SIG-M5 treated with dmso at 0.1 percent for 504 hours (cell line): ENCODE measurements at regions not wholly inside any gene's neighbourhood (a gene's known extent, or its start where the extent isn't known, plus 50 kb on each side); places are given as distances from the start of the nearest gene placed in this dataset.
"Not testable (repeated sequence)": the region's sequence is repeated elsewhere in the genome, so short reads cannot be mapped to it uniquely, and the experiment has no call there.

Experiments
- DNase-seq: peaks from one replicate; lab custom pipeline; 2025; ENCODE audit not compliant: unreplicated experiment; lab: John Stamatoyannopoulos, UW

- DNase-seq, result no peak
Observed at GRCh38 chr9:129547063-129547462, 73.8 kb downstream of the C9orf50 start.

GRCh38 chr9:129545876-129546275 is 75.0 kb downstream of the C9orf50 start:
- not testable (repeated sequence) for DNase-seq

GRCh38 chr9:129544761-129545160 is 76.1 kb downstream of the C9orf50 start:
- no peak for DNase-seq

GRCh38 chr9:129542741-129543140 is 78.2 kb downstream of the C9orf50 start:
- no peak for DNase-seq

- DNase-seq, result no peak
Observed at GRCh38 chr9:129541270-129541669, 79.6 kb downstream of the C9orf50 start.

GRCh38 chr9:129539446-129539845 is 81.5 kb downstream of the C9orf50 start:
- no peak for DNase-seq

- not testable (repeated sequence) for DNase-seq
Observed at GRCh38 chr9:129531860-129532402, 89.0 kb downstream of the C9orf50 start.

GRCh38 chr9:129527955-129528354 is 92.9 kb downstream of the C9orf50 start:
- DNase-seq, result not testable (repeated sequence)

GRCh38 chr9:129525656-129526196 is 95.2 kb downstream of the C9orf50 start:
- no peak for DNase-seq

- DNase-seq, result no peak
Observed at GRCh38 chr9:129524582-129525270, 96.2 kb downstream of the C9orf50 start.

GRCh38 chr9:129523943-129524581 is 96.8 kb downstream of the C9orf50 start:
- DNase-seq, result no peak

GRCh38 chr9:129522351-129522750 is 98.5 kb downstream of the C9orf50 start:
- no peak for DNase-seq

GRCh38 chr9:129520082-129520481 is 100.8 kb downstream of the C9orf50 start:
- DNase-seq, result no peak

- no peak for DNase-seq
Observed at GRCh38 chr9:129518074-129518473, 102.8 kb downstream of the C9orf50 start.

- DNase-seq, result no peak
Observed at GRCh38 chr9:129517006-129517405, 103.9 kb downstream of the C9orf50 start.

GRCh38 chr9:129514891-129515290 is 106.0 kb downstream of the C9orf50 start:
- DNase-seq, result no peak

GRCh38 chr9:129514497-129514867 is 106.4 kb downstream of the C9orf50 start:
- DNase-seq, result no peak

GRCh38 chr9:129513856-129514496 is 106.9 kb downstream of the C9orf50 start:
- no peak for DNase-seq

GRCh38 chr9:129513282-129513681 is 107.6 kb downstream of the C9orf50 start:
- DNase-seq, result no peak

GRCh38 chr9:129511285-129511900 is 109.5 kb downstream of the C9orf50 start:
- DNase-seq, result no peak

- no peak for DNase-seq
Observed at GRCh38 chr9:129509533-129509928, 111.4 kb downstream of the C9orf50 start.
